K562 (cell line): ENCODE measurements at regions not wholly inside any gene's neighbourhood (a gene's known extent, or its start where the extent isn't known, plus 50 kb on each side); places are given as distances from the start of the nearest gene placed in this dataset.

Experiments used
- ATAC-seq: fragments of 200-7000 bp; cut with Tn5 transposase; 3 replicates; pipeline ENCODE4 v1.9.1; 2020; ENCODE audit warnings: moderate library complexity
- BruUV-seq: library from RNA; stranded (reverse); fragments of 400-500 nt; replicated peaks from 2 replicates; lab custom pipeline; 2021; lab: Mats Ljungman, UMichigan
- CTCF ChIA-PET: fragments of 300-600 bp; formaldehyde crosslinking; extraction: SDS; loops from one replicate; lab custom pipeline; 2021; ENCODE audit warnings: low intra/inter-chr PET ratio; lab: Yijun Ruan, JAX
- POLR2A ChIA-PET: fragments of 300-600, 350-650 bp; sonication (Branson Sonifier 250); formaldehyde crosslinking; extraction: SDS; loops from one replicate; lab custom pipeline; 2021; ENCODE audit warnings: antibody characterized with exemption, inconsistent platforms; lab: Yijun Ruan, JAX
- DNase-seq, 4 experiments: peaks; one replicate each; pipeline versions ENCODE4 v3.0.0 to v3.0.0-alpha.2; 2011 to 2018; ENCODE audit warnings: low spot score in 3 of 4, mixed read lengths in 3 of 4; ENCODE audit errors: extremely low read depth in 1 of 4
- FAIRE-seq: peaks from 2 replicates; lab custom pipeline; 2011; peaks lifted over from hg19 to GRCh38; lab: Jason Lieb, UNC
- H2AFZ ChIP-seq: 2 replicates; pipeline ENCODE4 v1.6.0; 2011; ENCODE audit warnings: low read depth, low read length, control low read depth, inconsistent platforms
- H3K27ac ChIP-seq: fragments of 200-600 bp; 3 replicates; pipeline ENCODE4 v1.8.0; 2011; ENCODE audit warnings: low read depth, mild to moderate bottlenecking, control low read depth, inconsistent platforms, low read length, moderate library complexity, mixed read lengths; ENCODE audit errors: extremely low read depth
- H3K27me3 ChIP-seq, 2 experiments: fragments of 300-600 bp in 1 of 2; 2 replicates in 1 of 2; 3 replicates in 1 of 2; pipeline versions ENCODE4 v1.6.0 to v1.8.0; 2011; ENCODE audit warnings: inconsistent platforms in 2 of 2, low read length in 2 of 2, mild to moderate bottlenecking in 1 of 2, mixed read lengths in 1 of 2, moderate library complexity in 1 of 2; ENCODE audit not compliant: control insufficient read depth in 2 of 2, insufficient read depth in 2 of 2
- H3K36me3 ChIP-seq: fragments of 300-600 bp; 3 replicates; pipeline ENCODE4 v1.8.0; 2011; ENCODE audit warnings: mild to moderate bottlenecking, low read length, inconsistent platforms; ENCODE audit not compliant: control insufficient read depth, insufficient read depth
- H3K4me1 ChIP-seq, 2 experiments: fragments of 200-600 bp in 1 of 2; replicated peaks in 1 of 2; 2 replicates in 1 of 2; 3 replicates in 1 of 2; pipeline versions ENCODE4 v1.5.1 to v1.8.0; 2011; ENCODE audit warnings: inconsistent platforms in 2 of 2, low read length in 2 of 2, mild to moderate bottlenecking in 1 of 2, mixed read lengths in 1 of 2, moderate library complexity in 1 of 2; ENCODE audit not compliant: control insufficient read depth in 2 of 2, insufficient read depth in 2 of 2
- H3K4me2 ChIP-seq: 2 replicates; pipeline ENCODE4 v1.6.1; 2011; ENCODE audit warnings: low read length, control low read depth, inconsistent platforms, mixed read lengths; ENCODE audit not compliant: insufficient read depth
- H3K4me3 ChIP-seq: fragments of 200-600 bp; sonication (generic), shearing (Covaris generic); 2 replicates; pipeline ENCODE4 v1.5.1; 2016; ENCODE audit warnings: control low read depth, inconsistent platforms
- H3K79me2 ChIP-seq: fragments of 200-600 bp; 3 replicates; pipeline ENCODE4 v1.8.0; 2011; ENCODE audit warnings: low read length, inconsistent platforms; ENCODE audit not compliant: control insufficient read depth, insufficient read depth
- H3K9ac ChIP-seq, 2 experiments: 2 replicates each; pipeline versions ENCODE4 v1.6.0 to v1.6.1; 2011; ENCODE audit warnings: low read depth in 2 of 2, low read length in 2 of 2, control low read depth in 1 of 2, inconsistent platforms in 1 of 2, mild to moderate bottlenecking in 1 of 2, mixed read lengths in 1 of 2; ENCODE audit not compliant: insufficient read depth in 1 of 2
- H3K9me1 ChIP-seq: one replicate; pipeline ENCODE4 v1.6.0; 2011; ENCODE audit warnings: inconsistent platforms, mild to moderate bottlenecking, low read length, moderate library complexity; ENCODE audit not compliant: control insufficient read depth, insufficient read depth
- H3K9me3 ChIP-seq: replicated peaks from 2 replicates; pipeline ENCODE4 v1.5.1; 2011; ENCODE audit warnings: low read depth, low read length, inconsistent platforms; ENCODE audit not compliant: control insufficient read depth, insufficient read depth
- H4K20me1 ChIP-seq: replicated peaks from 2 replicates; pipeline ENCODE4 v1.6.1; 2011; ENCODE audit warnings: low read length, inconsistent platforms, mixed read lengths; ENCODE audit not compliant: control insufficient read depth, insufficient read depth
- C11orf30 ChIP-seq: fragments of 450-650 bp; IDR thresholded peaks from 2 replicates; pipeline ENCODE4 v1.6.1; 2016; ENCODE audit warnings: low read depth, mild to moderate bottlenecking
- CREM ChIP-seq: IDR thresholded peaks from 2 replicates; pipeline ENCODE4 v1.6.1; 2014; ENCODE audit warnings: antibody characterized with exemption, low read depth
- GATAD2A ChIP-seq: fragments of 450-650 bp; IDR thresholded peaks from 2 replicates; pipeline ENCODE4 v1.6.1; 2017
- MAFF ChIP-seq: IDR thresholded peaks from 2 replicates; pipeline ENCODE4 v1.6.1; 2012; ENCODE audit warnings: low read length, improper control_type of control experiment
- MAFK ChIP-seq: IDR thresholded peaks from 2 replicates; pipeline ENCODE4 v1.6.1; 2011; ENCODE audit warnings: low read length, improper control_type of control experiment
- PTBP1 ChIP-seq: fragments of 200-400 bp; formaldehyde crosslinking; IDR thresholded peaks from 2 replicates; pipeline ENCODE4 v1.6.1; 2017; ENCODE audit warnings: low read depth, low read length
- SNIP1 ChIP-seq: fragments of 450-650 bp; IDR thresholded peaks from 2 replicates; pipeline ENCODE4 v1.7.1; 2017; ENCODE audit warnings: low read depth, mild to moderate bottlenecking
- ZNF24 ChIP-seq: fragments of 450-650 bp; IDR thresholded peaks from 2 replicates; pipeline ENCODE4 v1.6.1; 2016
- ZNF316 ChIP-seq: fragments of 450-650 bp; IDR thresholded peaks from 2 replicates; pipeline ENCODE4 v1.6.1; 2016
- ZNF644 ChIP-seq: fragments of 200-800 bp; sonication (Bioruptor generic); IDR thresholded peaks from 2 replicates; pipeline ENCODE4 v1.6.1; 2016; ENCODE audit warnings: low read depth, missing genetic modification characterization, missing compliant biosample characterization
- WGBS: fragments of 100-300 bp; shearing (Covaris generic); methylation state at CpG from one replicate; pipeline ENCODE4 v1.1.6; 2016; ENCODE audit warnings: low coverage, mixed read lengths; ENCODE audit not compliant: insufficient coverage; ENCODE audit errors: missing lambda C conversion rate; 5-methylcytosine and 5-hydroxymethylcytosine counted together
- in situ Hi-C: fragments of 300-500 bp; cut with MboI; formaldehyde crosslinking; loops from 4 replicates; pipeline ENCODE4 v1.15.0; 2018; ENCODE audit warnings: inconsistent platforms, mixed read lengths
- intact Hi-C: fragments of 100-400 bp; cut with micrococcal nuclease; formaldehyde crosslinking; loops from 2 replicates; pipeline ENCODE4 v1.14.2; 2022
- TF ChIP-seq, protein P1 (sequence below), 2 experiments: fragments of 250-450 bp in 1 of 2; fragments of 450-650 bp in 1 of 2; sonication (Bioruptor Pico) in 1 of 2; IDR thresholded peaks; 2 replicates each; pipeline versions ENCODE4 v1.6.1 to v1.8.0; 2016 to 2021; ENCODE audit warnings: mild to moderate bottlenecking in 2 of 2, moderate library complexity in 2 of 2, missing compliant biosample characterization in 1 of 2, missing genetic modification characterization in 1 of 2

DNA sequence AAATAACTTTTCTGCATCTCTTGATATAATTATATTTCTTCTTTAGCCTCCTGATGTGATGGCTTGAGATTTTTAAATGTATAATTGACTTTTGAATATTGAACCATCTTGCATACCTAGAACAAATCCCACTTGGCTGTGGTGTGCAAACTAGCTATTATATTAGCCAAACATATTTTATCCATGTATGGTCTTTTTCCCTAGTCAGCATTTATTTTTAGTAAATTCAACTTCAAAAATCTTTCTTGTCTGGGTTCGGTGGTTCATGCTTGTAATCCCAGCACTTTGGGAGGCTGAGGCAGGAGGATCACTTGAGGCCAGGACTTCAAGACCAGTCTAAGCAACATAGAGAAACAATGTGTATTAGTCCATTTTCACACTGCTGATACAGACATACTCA is 386.6 kb upstream of the VWC2 start:
- Histone ChIP-seq H3K4me2 (no peak overlapping the region), H3K4me3 (no peak overlapping the region), H3K9ac (no peak overlapping the region), H3K79me2 (no peaks in the 10 kb centered on the region), H3K9me3 (no peaks in the 10 kb centered on the region), H3K36me3 (no peaks in the 10 kb centered on the region), H3K27ac (no peak overlapping the region), H4K20me1 (no peaks in the 10 kb centered on the region), H2AFZ (no peak overlapping the region), H3K27me3 (no peaks in the 10 kb centered on the region), H3K9me1 (no peaks in the 10 kb centered on the region), H3K4me1 (no peaks in the 10 kb centered on the region)
- no TSS peak for BruUV-seq
- in situ Hi-C loops: no loop called here
- 10% methylated on average over 1 of the region's 1 CpG for WGBS
- ChIA-PET POLR2A (no interaction called here), CTCF (no interaction called here)
- ATAC-seq (no peak), DNase-seq (no peak), FAIRE-seq (no peak)
- intact Hi-C loops: no loop called here
- TF ChIP-seq C11orf30: peak; percentile 41; the same call in 1 of the 2 replicates
- no peak for TF ChIP-seq PTBP1
- TF ChIP-seq CREM: no peak
- no peak for TF ChIP-seq ZNF24
- TF ChIP-seq, protein P1, sequence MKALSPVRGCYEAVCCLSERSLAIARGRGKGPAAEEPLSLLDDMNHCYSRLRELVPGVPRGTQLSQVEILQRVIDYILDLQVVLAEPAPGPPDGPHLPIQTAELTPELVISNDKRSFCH (CRISPR knock-in tag; IDR thresholded peaks at IDR 0.05): no peak
- TF ChIP-seq, protein P1 (tag; IDR thresholded peaks at IDR 0.05): no peak
- TF ChIP-seq ZNF316: peak; percentile 53; the same call in 1 of the 2 replicates
- no peak for TF ChIP-seq GATAD2A
- TF ChIP-seq SNIP1: no peak
- TF ChIP-seq MAFK: peak; percentile 59
- TF ChIP-seq ZNF644 (tag): no peak
- TF ChIP-seq MAFF: peak; percentile 57
